WI38 (cell line): ENCODE measurements at regions not wholly inside any gene's neighbourhood (a gene's known extent, or its start where the extent isn't known, plus 50 kb on each side); places are given as distances from the start of the nearest gene placed in this dataset.

Experiments used
- H3K4me3 ChIP-seq: 2 replicates; pipeline ENCODE4 v1.5.1; 2011; ENCODE audit warnings: low read depth, mild to moderate bottlenecking, control low read depth, low read length
- CTCF ChIP-seq: IDR thresholded peaks from 2 replicates; pipeline ENCODE4 v1.5.1; 2012; ENCODE audit warnings: low read depth, mild to moderate bottlenecking, control low read depth, low read length

GRCh38 chr2:4873364-4873763, 818.8 kb upstream of the SOX11 start:
- no peak for TF ChIP-seq CTCF
- no peak overlapping the region for H3K4me3 ChIP-seq

GRCh38 chr2:4873876-4874593, 818.1 kb upstream of the SOX11 start:
- no peak for TF ChIP-seq CTCF
- H3K4me3 ChIP-seq, result no peak overlapping the region

- H3K4me3 ChIP-seq, result no peak overlapping the region
- no peak for TF ChIP-seq CTCF
These were observed 809.8 kb upstream of the SOX11 start for GRCh38 chr2:4882421-4882820.

- no peak for TF ChIP-seq CTCF
- H3K4me3 ChIP-seq, result no peak overlapping the region
These were observed 809.2 kb upstream of the SOX11 start for GRCh38 chr2:4882941-4883340.

GRCh38 chr2:4883375-4883774, 808.8 kb upstream of the SOX11 start:
- TF ChIP-seq CTCF, result no peak
- H3K4me3 ChIP-seq, result no peak overlapping the region

GRCh38 chr2:4884117-4884571, 808.0 kb upstream of the SOX11 start:
- H3K4me3 ChIP-seq, result no peak overlapping the region
- no peak for TF ChIP-seq CTCF

GRCh38 chr2:4891394-4891793, 800.8 kb upstream of the SOX11 start:
- H3K4me3 ChIP-seq, result no peak overlapping the region
- TF ChIP-seq CTCF, result no peak
